Superior temporal gyrus (tissue), 1 donor: ENCODE measurements at regions not wholly inside any gene's neighbourhood (a gene's known extent, or its start where the extent isn't known, plus 50 kb on each side); places are given as distances from the start of the nearest gene placed in this dataset.
"Not testable (repeated sequence)": the region's sequence is repeated elsewhere in the genome, so short reads cannot be mapped to it uniquely, and the experiment has no call there.

Source experiments
- DNase-seq: peaks from one replicate; pipeline ENCODE4 v3.0.0-alpha.2; 2016; ENCODE audit errors: extremely low spot score

GRCh38 chr5:159783726-159784247, 132.5 kb upstream of the ADRA1B start:
- DNase-seq: no peak

- no peak for DNase-seq
Measured at GRCh38 chr5:159784993-159785392, 131.3 kb upstream of the ADRA1B start.

- DNase-seq: no peak
Measured at GRCh38 chr5:159785656-159786055, 130.6 kb upstream of the ADRA1B start.

- DNase-seq: no peak
Measured at GRCh38 chr5:159786201-159786600, 130.1 kb upstream of the ADRA1B start.

- DNase-seq: no peak
Measured at GRCh38 chr5:159786901-159787691, 129.2 kb upstream of the ADRA1B start.

- no peak for DNase-seq
Measured at GRCh38 chr5:159787837-159788236, 128.4 kb upstream of the ADRA1B start.

- no peak for DNase-seq
Measured at GRCh38 chr5:159788835-159789331, 127.4 kb upstream of the ADRA1B start.

GRCh38 chr5:159792180-159792579, 124.1 kb upstream of the ADRA1B start:
- DNase-seq: no peak

- DNase-seq: no peak
Measured at GRCh38 chr5:159797261-159797970, 118.9 kb upstream of the ADRA1B start.

GRCh38 chr5:159799701-159800100, 116.6 kb upstream of the ADRA1B start:
- no peak for DNase-seq

- no peak for DNase-seq
Measured at GRCh38 chr5:159800131-159800840, 116.0 kb upstream of the ADRA1B start.

- no peak for DNase-seq
Measured at GRCh38 chr5:159801303-159801702, 115.0 kb upstream of the ADRA1B start.

GRCh38 chr5:159802661-159803060, 113.6 kb upstream of the ADRA1B start:
- no peak for DNase-seq

- no peak for DNase-seq
Measured at GRCh38 chr5:159804121-159804520, 112.2 kb upstream of the ADRA1B start.

GRCh38 chr5:159805021-159805420, 111.3 kb upstream of the ADRA1B start:
- no peak for DNase-seq

GRCh38 chr5:159807135-159807534, 109.1 kb upstream of the ADRA1B start:
- not testable (repeated sequence) for DNase-seq

- DNase-seq: no peak
Measured at GRCh38 chr5:159807586-159807985, 108.7 kb upstream of the ADRA1B start.

- DNase-seq: no peak
Measured at GRCh38 chr5:159811712-159812111, 104.6 kb upstream of the ADRA1B start.

- DNase-seq: not testable (repeated sequence)
Measured at GRCh38 chr5:159812759-159813158, 103.5 kb upstream of the ADRA1B start.

- no peak for DNase-seq
Measured at GRCh38 chr5:159814222-159814621, 102.1 kb upstream of the ADRA1B start.

GRCh38 chr5:159814805-159815585, 101.3 kb upstream of the ADRA1B start:
- DNase-seq: no peak
